ENCODE measurements at regions not wholly inside any gene's neighbourhood (a gene's known extent, or its start where the extent isn't known, plus 50 kb on each side); places are given as distances from the start of the nearest gene placed in this dataset.
"Not testable (repeated sequence)": the region's sequence is repeated elsewhere in the genome, so short reads cannot be mapped to it uniquely, and the experiment has no call there.

DNA sequence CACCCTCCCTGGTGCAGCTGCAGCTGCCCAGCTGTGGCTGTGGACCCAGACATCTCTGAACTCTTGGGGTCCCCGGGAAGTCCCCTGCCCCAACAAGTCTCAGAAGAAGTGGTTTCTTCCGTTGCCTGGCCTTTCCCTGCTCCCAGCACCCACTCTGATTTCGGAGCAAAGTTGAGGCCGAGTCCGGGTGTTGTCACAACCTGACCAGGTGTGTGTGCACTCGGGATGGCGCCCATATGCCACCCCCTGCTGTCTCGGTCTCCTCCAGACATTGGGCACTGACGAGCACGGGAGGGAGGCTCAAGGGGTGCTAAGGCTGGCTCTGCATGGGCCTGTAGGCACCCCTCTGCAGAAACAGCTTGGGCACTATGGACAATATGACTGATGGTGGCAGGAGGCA, 1055.3 kb downstream of the REEP3 start:
- no peak for DNase-seq (ENCODE audit: low spot score)

DNA sequence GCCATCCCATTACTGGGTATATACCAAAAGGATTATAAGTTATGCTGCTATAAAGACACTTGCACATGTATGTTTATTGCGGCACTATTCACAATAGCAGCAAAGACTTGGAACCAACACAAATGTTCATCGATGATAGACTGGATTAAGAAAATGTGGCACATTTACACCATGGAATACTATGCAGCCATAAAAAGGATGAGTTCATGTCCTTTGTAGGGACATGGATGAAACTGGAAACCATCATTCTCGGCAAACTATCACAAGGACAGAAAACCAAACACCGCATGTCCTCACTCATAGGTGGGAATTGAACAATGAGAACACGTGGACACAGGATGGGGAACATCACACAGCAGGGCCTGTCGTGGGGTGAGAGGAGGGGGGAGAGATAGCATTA, 1057.6 kb downstream of the REEP3 start:
- DNase-seq (ENCODE audit: low spot score): not testable (repeated sequence)

DNA sequence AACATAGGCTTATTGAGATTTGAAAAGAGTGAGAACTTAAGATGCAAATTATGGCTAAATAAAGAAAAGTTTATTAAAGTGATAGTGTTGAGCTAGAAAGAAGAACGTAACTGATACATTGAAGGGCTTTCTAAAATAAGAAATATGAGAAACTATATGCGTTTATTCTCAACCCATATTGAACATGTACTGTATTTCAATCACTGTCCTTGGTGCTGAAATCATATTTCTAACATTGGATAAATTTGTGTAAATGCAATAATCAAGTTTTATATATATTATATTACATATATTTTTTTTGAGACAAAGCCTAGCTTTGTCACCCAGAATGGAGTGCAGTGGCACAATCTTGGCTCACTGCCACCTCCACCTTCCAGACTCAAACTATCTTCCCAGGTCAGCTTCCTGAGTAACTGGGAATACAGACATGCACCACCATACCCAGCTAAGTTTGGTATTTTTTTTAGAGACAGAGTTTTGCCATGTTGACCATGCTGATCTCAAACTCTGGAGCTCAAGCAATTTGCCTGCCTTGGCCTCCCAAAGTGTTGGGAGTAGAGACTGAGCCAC, 1065.8 kb downstream of the REEP3 start:
- DNase-seq (ENCODE audit: low spot score): no peak

DNA sequence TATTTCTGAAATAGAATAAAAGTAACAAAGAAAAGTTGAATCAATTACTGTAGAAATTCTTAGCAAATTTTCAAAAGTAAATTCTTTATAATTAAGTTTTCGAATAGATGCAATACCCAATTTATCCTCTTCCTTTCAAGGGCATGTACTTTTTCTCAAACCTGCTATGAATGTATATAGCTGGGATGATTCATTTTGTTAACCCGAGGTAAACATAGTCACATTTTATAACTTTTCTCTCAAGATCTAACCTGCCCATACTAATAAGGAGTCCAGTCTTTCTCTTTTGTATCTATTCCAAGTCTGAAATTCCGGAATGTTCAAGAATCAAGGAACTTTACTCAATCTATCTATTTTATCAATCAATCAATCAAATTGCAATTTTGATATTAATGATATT, 1072.9 kb downstream of the REEP3 start:
- DNase-seq (ENCODE audit: low spot score): no peak

DNA sequence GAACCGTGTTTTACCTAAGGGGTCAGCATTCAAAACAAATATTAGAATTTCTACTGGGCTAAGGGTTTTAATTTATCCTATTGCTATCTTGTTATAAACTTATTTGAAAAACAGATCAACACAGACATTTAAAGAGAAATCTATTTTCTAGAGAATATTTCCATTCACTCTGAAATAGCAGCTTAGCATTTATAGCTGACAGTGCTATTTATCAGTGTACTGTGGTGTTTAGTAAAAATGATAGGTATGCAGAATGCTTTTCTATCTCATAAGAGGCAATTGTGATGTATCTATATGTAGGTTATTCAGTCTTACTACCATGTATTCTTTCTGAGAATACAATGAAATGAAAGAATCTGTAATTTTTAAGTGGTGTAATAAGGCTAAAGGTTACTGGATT, 1077.4 kb downstream of the REEP3 start:
- no peak for DNase-seq (ENCODE audit: low spot score)

DNA sequence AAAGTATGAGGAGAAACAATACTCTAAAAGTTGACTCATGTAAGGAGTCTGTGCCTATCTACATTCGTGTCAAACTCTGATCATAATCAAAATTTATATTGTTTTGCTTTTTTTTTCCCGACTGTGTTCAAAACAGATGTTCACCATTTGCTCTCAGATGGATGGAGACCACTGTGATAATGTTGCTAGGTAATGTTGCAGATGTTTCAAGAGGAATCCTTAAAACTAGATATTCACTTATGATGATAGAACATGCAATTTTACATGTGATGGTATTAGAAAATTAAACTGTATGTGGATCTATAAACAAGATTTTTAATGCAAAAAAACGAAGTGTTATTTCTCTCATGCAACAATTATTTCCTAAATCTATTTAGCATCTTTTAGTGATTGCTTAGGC, 1080.1 kb downstream of the REEP3 start:
- no peak for DNase-seq (ENCODE audit: low spot score)

DNA sequence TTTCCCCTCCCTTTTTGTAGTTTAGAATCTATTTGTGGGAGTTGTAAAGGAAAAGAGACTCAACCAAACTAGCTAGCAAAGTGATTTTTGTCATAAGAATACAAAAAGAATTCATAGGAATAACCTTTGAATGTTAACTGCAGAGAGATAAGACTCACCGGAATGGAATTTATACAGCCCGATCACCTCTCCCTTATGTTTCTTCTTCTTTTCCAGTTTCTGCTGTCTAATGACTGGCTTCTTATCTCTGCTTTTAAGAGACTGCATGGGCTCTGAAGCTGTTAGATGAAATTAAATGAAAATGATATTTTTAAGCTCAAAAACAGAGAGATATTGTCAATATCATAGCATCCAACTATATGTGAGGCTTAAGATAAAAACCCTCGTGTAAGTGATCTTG, 1095.9 kb downstream of the REEP3 start:
- DNase-seq (ENCODE audit: low spot score): no peak

DNA sequence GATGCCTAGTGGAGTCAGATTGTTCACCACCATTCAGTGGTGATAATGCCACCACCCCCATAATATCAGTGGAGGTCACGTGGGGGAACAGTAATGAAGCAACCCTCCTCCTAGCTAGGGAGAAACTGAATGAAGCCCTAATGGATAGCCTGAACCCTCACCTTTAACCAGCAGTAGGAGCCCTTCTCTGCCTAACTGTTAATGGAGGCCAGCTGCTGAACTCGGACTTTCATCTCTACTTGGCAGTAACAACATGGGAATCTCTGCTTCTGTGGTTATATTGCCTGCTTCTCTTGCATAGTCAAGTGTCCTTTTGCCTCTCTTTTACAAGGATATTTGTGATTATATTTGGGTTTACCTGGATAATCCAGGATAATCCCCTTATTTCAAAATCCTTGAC, 1097.9 kb downstream of the REEP3 start:
- no peak for DNase-seq (ENCODE audit: low spot score)

DNA sequence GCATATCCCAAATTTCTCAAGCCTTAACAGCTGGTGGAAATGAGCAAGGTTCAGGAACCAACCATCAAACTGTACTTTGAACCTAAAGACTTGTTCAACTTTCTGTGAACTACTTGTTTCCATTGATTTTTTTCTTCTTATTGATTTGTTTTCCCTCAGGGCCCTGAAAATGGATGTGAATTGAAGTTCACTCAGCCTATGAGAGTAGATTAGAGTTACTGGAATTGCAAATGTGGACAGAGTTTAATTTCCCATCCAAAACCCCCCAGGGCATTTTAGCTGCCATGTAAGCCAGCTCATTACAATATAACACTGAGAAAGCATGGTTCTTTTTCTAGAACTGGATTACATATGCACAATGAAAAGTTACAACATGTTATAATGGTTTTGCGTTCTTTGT, 1105.7 kb downstream of the REEP3 start:
- DNase-seq (ENCODE audit: low spot score): no peak

DNA sequence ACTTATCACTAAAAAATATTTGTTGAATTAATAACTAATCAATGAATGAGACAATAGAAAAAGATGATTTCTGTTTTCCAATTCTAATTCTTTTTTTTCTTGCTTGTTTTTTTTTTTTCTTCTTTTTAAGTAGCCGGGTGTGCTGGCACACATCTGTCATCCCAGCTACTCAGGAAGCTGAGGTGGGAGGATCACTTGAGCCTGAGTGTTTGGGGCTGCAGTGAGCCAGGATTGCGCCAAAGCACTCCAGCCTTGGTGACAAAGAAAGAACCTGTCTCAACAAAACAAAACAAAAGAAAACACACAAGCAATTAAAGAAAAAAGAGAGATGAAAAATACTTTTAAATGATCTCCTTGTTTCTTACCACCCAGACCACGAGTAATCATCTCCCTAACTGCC, 1109.3 kb downstream of the REEP3 start:
- no peak for DNase-seq (ENCODE audit: low spot score)

DNA sequence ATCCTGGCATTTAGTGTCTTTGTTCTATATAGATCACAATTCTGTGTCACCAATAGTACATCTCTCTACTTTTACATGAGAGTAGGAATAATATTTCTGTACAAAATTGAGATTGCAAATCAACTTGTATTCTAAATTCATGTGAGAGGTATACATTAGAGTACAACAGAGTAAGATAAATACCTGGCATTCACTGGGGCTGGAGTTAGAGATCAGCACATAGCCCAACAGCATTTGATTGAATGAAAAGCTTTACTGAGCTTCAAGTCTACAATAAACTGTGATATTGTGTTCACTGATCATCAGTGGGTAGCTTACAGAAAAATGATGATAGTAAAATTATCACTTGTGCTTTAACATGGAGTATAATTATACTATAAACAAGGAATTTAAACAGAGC, 1114.7 kb downstream of the REEP3 start:
- no peak for DNase-seq (ENCODE audit: low spot score)

DNA sequence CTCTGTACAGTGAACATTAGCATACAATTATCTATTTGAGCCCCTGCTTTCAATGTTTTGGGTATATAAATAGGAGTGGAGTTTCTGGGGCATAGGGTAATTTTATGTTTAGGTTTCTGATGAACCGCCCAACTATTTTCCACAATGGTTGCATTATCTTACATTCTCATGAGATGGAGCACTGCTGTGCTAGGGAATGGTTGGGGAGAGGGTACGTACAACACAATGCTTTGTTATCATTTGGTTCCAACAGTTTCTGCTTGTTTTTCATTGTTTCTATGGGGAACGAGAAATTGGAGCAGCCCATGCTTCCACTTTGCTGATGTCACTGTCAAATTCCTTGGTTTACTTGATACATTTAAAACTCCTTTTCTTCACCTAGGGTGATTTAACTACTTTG, 1115.3 kb downstream of the REEP3 start:
- no peak for DNase-seq (ENCODE audit: low spot score)

DNA sequence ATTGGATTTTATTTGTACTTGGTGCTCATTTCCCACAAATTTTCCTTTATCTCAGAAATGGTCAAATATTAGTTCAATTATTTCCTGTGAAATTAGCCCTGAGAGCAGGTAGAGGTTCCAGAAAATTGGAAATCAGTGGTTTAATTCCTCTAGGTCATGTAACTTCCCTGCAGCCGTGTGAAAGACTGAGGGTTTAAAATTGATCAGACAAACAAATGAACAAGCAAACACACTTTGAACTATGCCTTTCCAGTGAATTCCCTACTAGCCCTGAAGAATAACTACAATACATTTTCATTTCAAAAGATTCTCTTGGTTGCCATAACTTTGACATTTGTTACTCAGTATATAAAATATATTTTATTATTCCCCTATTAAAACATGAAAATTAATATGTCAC, 1116.7 kb downstream of the REEP3 start:
- no peak for DNase-seq (ENCODE audit: low spot score)

DNA sequence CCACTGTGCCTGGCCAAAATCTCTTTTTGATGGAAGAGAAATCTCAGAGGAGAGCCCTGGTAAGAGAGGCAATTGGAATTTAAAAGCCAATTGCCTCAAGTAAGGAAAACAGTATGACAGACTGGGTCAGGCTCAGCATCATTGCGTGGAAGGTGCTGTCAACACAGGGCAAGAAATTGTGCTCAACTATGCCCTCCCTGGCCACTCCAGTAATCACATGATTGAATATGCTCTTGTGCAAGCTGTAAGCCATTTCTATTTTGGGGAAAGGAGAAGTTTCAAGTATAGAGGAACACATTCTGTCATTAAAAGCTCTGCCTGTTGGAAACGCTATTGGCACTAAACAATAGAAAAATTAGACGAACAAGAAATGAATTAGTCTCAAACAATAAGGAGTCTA, 1127.7 kb downstream of the REEP3 start:
- no peak for DNase-seq (ENCODE audit: low spot score)

DNA sequence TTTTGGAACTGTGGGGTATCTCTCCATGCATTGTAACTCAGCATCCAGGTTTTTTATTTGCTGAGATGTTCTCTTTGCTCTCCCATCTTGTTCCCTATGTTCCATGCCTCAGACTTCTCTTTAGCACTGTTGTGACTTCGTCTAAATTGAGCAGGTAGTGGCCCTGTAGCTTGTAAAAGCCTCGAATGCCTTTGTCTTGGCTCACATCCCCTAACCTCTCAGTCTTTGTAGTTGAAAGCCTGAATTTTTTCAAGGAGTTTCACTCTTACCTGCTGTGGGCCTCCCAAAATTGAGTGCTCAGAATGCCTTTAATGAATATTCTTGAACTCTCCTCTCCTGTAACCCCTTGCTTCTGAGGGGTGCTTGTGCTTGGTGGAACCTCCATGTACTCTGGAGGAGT, 1137.3 kb downstream of the REEP3 start:
- no peak for DNase-seq (ENCODE audit: low spot score)

DNA sequence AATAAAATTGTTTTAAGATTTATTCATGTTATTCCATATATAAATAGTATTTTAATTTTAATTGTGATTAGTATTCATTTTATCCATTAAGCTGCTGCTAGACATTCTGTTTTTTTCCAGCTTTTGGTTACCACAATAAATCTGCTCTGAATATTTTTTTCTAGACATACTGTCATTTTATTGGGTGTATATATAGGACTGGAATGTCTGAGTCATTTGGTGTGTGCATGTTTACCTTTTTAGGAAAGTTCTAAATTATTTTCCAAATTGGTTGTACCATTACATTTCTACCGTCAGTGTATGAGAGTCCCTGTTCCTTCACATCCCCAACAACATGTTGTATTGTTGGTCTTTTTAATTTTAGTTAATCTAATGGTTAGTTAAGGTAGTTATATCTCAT, 1138.1 kb downstream of the REEP3 start:
- DNase-seq (ENCODE audit: low spot score): no peak

DNA sequence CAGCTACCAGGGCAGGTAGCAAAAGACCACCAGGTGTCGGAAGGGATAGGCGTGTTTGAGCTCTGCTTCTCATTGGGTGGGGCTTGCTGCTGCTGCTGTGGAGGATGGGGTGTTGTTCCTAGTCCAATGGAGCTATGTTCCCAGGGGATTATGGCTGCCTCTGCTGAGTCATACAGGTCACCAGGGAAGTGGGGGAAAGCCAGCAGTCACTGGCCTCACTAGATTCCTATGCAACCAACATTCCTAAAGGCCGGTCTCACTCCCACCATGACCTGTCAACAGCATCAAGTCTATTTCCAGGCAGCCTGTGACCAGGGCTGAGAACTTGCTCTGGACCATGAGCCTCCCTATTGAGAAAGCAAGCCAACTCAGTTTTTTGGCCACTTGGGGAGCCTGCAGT, 1160.8 kb downstream of the REEP3 start:
- DNase-seq (ENCODE audit: low spot score): no peak

DNA sequence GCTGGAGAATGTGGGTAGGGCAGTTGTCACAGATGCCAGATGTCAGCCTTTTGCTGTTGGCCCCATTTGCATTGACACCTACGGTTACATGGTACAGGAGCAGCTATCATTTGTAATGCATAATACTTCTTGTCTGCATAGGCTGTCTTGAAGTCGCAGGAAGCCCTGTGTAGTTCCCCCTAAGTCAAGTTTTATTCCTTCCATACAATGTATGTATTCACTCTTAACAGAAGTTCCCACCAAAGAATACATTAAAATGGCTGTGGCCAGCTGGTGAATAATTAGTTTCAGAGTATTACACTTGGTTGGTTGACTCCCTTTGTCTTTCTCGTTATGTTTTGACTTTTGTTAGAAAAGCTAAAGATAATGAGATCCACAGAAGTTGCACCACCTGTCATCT, 1169.0 kb downstream of the REEP3 start:
- DNase-seq (ENCODE audit: low spot score): no peak

DNA sequence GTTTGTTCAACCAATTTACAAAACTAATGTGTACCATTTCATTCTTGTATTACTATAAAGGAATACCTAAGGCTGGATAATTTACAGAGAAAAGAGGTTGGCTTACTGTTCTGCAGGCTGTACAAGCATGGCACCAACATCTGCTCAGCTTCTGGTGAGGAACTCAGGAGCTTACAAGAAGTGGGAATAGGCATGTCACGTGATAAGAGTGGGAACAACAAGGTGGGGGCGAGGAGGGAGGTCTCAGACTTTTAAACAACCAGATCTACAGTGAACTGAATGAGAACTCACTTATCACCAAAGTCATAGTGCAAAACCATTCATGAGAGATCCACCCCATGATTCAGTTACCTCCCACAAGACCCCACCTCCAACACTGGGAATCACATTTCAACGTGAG, 1178.0 kb downstream of the REEP3 start:
- no peak for DNase-seq (ENCODE audit: low spot score)

DNA sequence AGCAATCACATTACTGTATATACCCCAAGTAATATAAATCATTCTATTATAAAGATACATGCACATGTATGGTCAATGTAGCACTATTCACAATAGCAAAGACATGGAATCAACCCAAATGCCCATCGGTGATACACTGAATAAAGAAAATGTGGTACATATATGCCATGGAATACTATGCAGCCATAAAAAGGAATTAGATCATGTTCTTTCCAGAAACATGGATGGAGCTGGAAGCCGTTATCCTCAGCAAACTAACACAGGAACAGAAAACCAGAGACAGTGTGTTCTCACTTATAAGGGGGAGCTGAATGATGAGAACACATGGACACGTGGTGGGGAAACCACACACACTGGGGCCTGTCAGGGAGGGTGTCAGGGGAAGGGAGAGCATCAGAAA, 1180.9 kb downstream of the REEP3 start:
- not testable (repeated sequence) for DNase-seq (ENCODE audit: low spot score)

DNA sequence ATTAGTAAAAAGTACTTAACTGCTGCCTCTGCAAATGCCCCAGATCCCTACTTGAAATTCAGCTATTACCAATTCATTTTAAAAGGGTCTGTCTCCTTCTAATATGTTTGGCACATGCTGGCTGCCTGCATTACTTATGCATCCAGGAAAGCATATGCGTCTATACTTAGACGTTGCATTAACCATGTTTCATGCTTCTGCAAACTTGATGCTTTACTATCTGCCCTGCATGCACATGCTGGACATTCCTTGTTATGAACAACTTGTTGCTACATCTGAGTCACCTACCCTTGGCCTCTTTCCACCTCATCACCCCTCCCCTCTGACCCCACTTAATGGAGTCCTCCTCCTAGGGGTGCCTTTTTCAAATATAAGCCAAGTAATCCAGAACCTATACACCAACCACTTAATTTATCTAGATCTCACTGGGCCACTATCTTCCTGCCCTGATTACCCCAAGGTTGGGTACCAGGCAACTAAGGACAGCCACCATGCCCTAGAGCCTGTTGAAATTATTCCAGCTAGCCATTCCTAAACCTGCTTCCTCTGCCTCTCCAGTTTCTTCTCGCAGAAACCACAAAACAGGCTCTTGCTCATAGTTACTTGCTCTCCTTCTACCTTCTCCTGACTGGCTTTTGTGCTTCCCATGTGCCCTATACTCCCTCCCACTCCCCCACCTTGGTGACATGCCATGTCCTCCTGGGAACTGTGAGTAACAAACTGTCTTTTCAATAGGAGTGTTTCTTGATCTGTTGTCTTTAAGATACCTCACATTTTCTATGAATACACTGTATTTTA, 1187.9 kb downstream of the REEP3 start:
- DNase-seq (ENCODE audit: low spot score): no peak

DNA sequence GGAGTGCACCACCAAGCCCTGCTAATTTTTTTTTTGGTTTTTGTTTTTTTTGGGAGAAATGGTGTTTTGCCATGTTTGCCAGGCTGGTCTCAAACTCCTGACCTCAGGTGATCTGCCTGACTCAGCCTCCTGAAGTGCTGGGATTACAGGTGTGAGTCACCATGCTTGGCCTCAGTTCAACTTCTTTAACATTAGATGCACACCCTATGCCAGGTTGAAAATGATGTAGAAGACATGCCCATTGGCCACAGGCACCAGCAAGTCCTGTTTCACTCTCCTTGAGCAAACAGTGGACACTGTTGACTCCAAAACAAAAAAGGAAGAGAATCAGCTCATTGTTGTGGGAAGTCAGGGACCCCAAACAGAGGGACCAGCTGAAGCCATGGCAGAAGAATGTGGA, 1205.3 kb downstream of the REEP3 start:
- DNase-seq (ENCODE audit: low spot score): no peak

DNA sequence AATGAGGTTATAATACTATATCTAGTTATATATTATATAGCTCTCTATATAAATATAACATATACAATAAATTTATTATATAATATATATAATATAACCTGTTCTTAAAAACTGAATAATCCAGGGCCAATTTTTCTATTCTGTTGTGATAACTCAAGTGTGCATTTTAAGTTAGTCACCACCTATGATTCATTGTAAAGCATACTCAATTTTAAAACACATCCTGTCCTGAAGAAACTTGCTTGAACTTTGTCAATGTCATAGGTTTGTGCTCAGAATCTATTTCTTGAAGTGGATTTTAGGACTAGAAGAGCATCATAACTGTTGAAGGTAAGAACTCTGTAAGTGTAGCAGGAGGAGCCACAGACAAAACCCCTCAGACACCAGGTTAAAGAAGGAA, 1209.8 kb downstream of the REEP3 start:
- no peak for DNase-seq (ENCODE audit: low spot score)

DNA sequence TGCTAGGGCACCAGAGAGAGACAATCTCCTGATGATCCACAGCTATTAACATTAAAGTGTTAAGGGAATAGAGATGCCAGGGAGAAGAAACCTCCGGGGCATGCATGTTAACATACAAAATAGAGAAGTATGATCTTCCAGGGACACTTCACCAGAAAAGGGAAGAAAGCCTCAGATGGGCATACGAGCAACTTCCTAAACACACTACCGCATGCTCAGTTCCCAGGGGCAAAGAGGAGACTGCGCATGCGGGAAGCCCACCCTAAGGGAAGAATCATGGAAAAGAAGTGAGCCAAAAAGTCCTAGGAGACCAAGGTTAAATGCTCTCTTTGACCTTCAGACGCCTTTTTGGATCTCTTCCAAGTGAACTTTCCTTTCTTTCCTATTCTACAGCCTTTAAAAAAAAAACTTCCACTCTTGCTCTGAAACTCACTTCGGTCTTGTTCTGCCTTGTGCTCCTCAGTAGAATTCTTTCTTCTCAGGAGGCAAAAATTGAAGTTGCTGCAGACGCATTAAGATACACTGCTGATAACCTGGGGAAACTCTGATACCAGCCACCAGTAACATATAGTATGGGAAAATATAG, 1211.3 kb downstream of the REEP3 start:
- DNase-seq (ENCODE audit: low spot score): no peak
